Pons (tissue), 1 donor: ENCODE measurements at regions not wholly inside any gene's neighbourhood (a gene's known extent, or its start where the extent isn't known, plus 50 kb on each side); places are given as distances from the start of the nearest gene placed in this dataset.
"Not testable (repeated sequence)": the region's sequence is repeated elsewhere in the genome, so short reads cannot be mapped to it uniquely, and the experiment has no call there.

Experiments
- DNase-seq: peaks from one replicate; pipeline ENCODE4 v3.0.0-alpha.2; 2016; ENCODE audit warnings: low spot score

DNA sequence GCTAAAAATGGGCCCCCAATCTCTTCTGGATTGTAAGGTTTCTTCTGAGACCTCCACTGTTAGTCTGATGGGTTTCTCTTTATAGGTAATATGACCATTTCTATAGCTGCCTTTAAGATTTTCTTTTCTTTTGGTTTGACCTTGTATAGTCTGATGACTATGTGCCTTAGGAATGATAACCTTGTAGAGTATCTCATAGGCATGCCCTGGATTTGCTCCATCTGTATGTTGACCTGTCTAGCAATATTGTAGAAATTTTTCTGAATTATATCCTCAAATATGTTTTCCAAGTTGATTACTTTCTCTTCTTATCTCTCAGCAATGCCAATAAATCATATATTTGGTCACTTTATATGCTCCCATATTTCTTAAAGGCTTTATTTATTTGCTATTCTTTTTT lies 1403.8 kb upstream of the GOT2 start:
- DNase-seq, result no peak

DNA sequence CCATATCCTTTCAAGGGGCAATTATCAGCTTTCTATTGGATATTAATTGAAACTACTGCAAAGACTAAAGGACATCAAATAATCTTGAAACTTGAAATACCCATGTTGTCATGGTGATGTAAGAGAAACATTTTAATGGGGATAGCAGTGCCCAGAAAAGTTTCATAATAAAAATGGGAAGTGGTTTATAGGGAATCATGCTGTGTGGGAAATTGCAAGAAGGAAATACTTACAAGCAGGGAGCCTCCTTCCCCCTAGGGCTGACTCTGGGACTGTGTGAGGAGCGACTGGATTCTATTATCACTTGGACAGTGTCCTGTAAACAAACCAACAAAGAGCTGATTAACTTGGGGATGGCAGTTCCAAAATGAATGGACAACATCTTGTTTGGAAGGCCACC lies 1393.1 kb upstream of the GOT2 start:
- no peak for DNase-seq

- not testable (repeated sequence) for DNase-seq
Observed at GRCh38 chr16:60126115-60126514, 1392.0 kb upstream of the GOT2 start.

- no peak for DNase-seq
Observed at GRCh38 chr16:60123392-60124023, 1389.4 kb upstream of the GOT2 start.

DNA sequence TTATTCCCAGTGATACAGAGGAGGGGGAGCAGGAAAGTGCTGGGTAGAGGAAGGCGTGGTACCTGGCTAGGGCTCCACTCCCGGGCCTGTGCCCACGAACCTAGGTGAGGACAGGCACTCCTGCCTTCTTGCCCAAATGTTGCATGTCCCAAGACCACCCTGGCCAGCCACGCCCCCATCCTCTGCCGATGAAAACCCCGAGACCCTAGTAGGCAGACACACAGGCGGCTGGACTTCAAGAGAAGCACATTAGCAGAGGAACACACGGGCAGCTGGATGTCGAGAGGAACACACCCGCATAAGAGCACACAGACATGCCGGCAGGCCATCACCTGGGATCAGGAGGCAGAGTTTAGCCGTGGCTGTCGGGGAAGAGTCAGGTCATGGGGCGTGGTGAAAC lies 1386.5 kb upstream of the GOT2 start:
- DNase-seq, result no peak

DNA sequence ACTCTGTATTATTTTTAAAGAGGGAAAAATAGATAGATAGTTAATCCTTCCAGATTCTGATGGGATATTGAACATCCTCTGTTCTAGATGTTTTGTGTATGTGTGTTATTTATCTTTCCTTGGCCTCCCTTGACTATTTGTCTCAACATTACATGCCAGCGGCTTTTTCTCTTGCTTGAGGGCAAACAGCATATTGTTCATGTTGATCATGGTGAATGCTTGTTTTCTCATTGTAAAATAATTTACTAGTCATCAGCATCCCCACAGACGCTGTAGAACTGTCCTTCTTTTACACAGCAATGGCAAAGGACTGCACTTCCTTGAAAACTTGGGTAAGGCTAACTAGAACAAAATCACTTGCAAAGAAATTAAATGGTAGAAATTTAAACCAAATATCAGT lies 1376.4 kb upstream of the GOT2 start:
- no peak for DNase-seq

DNA sequence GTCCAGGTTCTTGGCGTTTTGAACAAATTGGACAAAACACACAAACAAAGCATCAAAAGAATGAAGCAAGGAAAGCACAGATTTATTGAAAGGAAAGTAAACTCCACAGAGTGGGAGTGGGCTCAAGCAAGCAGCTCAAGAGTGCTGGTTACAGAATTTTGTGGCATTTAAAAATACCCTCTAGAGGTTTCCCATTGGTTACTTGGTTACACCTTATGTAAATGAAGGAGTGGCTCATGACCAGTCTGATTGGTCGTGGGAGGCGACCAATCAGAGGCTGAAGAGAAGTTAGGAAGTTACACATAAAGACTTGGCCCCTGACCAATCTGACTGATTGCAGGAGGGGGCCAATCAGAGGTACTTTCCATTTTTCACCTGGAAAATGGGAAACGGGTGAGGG lies 1373.8 kb upstream of the GOT2 start:
- DNase-seq, result no peak

- DNase-seq, result no peak
Observed at GRCh38 chr16:60107437-60107836, 1373.3 kb upstream of the GOT2 start.

DNA sequence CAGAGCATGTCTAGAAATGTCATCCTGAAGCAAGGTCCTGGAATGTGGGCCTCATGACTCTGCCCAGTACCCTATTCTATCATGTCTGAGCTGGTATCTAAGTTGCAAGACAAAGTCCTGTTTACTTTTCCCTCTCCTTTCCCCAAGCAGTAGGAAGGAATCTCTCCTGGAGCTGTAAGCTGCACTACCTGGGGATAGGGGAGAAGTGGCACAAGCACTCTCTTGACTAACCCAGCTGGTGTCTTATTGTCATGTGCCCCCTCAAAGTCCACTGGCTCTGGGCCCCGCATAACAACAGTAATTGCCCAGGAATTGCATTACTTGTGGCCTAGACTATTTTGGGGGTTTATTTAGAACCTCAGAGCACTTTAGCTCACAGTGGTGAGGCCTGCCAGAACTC lies 1366.3 kb upstream of the GOT2 start:
- no peak for DNase-seq

- DNase-seq, result no peak
Observed at GRCh38 chr16:60091529-60091928, 1357.4 kb upstream of the GOT2 start.

DNA sequence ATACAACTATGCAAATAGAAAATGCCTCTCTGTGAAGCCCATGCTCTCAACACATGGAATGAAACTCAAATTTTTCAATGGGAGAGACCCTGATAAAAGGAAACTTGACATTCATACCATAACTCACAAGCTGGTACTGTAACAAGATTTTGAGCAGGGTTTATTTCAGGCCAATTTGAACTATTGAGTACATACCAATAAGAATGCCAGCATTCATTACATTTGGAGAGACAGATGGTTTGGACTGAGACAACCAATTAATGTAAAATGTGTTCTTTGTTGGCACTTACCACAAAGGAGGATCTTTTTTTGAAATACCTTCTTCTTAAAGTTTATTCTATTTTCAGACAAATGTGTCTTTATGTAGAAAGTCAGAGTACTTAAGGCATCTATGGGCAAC lies 1357.0 kb upstream of the GOT2 start:
- DNase-seq, result no peak

GRCh38 chr16:60087530-60087929 lies 1353.4 kb upstream of the GOT2 start:
- DNase-seq, result no peak

DNA sequence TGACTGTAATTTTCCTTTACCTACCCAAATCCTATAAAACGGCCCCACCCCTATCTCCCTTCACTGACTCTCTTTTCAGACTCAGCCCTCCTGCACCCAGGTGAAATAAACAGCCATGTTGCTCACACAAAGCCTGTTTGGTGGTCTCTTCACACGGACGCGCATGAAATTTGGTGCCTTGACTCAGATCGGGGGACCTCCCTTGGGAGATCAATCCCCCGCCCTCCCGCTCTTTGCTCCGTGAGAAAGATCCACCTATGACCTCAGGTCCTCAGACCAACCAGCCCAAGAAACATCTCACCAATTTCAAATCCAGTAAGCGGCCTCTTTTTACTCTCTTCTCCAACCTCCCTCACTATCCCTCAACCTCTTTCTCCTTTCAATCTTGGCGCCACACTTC lies 1344.7 kb upstream of the GOT2 start:
- not testable (repeated sequence) for DNase-seq

- no peak for DNase-seq
Observed at GRCh38 chr16:60077861-60078260, 1343.7 kb upstream of the GOT2 start.

DNA sequence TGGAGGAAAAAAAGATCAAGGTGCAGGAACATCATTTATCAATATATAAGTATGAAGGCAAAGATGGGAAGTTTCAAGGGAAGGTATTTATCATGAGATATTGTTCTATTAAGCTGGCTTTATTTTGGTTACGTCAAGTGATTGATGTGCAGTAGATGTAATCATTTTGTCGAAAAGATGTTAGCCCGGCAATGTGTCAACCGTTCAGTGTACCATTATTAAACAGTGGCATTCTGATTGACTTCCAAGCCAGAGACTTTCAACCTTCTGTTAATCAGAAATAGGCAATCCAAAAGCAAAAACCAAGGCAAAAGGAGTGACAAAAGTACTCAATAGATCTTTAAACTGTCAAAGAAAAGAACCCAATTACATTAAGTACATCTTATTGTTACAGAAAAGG lies 1340.3 kb upstream of the GOT2 start:
- no peak for DNase-seq

- no peak for DNase-seq
Observed at GRCh38 chr16:60073376-60073775, 1339.3 kb upstream of the GOT2 start.

DNA sequence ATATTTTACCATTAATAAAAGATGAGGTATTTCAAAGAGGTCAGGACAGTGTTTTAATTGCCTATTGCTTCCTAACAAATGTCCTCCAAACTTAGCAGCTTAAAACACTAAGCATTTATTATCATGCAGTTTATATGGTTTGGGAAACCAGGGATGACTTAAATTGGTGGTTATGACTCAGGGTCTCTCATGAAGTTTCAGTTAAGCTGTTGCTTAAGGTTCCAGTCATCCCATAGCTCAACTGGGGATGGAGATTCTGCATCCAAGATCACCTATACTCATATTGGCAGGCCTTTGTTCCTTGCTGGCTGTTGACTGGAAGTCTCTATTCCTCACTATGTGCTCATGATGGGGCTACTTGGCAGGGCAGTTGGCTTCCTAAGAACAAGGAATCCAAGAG lies 1329.9 kb upstream of the GOT2 start:
- DNase-seq, result no peak

DNA sequence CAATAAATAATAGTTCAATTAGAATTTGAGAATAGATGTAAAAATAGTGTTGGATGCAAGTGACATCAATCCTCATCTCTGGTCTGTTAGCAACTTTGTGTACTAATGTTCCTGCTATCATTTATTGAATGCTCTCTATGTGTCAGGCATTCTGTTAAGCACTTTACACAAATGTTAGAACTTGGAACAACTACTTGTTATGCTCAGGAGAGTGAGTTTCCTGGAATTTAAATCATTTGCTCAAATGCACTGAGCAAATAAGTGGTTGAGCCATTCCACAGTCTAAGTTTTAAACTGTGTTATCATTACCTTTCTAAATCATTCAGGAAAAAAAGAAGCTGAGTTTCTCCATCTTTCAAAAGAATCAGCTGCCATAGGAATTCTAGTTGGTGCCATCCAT lies 1327.3 kb upstream of the GOT2 start:
- no peak for DNase-seq

DNA sequence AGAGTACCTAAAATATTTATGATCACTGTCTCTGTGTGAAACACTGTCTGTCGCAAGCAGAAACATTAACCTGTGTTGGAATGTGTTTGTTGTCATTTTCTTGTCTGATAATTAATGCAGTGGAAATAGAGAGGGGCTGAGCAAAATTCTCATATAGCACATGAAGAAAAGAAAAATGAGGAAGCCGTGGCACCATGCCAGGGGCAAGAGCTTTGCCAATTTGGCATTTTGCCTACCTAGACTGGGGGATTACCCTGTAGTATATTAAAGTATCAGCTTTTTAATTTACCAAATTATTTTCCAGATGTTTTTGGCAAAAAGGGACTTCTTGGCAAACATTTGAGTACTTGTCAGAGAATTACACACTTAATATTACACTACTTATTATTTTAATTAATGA lies 1326.6 kb upstream of the GOT2 start:
- no peak for DNase-seq

DNA sequence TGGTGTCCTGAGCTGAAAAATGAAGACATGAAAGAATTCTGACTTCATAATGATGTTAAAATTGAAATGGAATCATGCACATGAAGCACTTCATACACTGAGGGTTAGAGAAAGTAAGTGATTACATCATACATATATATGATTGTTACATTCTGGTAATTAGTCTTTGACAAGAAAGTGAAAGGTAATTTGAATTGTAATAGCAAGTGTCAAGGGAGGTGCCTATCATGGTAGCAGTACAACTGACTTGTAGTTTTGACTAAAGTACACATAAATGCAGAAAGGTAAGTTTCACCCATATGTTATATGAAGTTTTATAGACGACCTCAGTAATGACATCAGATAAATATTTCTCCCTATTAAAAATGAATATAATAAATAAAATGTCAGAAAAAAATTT lies 1325.0 kb upstream of the GOT2 start:
- no peak for DNase-seq

- no peak for DNase-seq
Observed at GRCh38 chr16:60041671-60042070, 1307.6 kb upstream of the GOT2 start.

DNA sequence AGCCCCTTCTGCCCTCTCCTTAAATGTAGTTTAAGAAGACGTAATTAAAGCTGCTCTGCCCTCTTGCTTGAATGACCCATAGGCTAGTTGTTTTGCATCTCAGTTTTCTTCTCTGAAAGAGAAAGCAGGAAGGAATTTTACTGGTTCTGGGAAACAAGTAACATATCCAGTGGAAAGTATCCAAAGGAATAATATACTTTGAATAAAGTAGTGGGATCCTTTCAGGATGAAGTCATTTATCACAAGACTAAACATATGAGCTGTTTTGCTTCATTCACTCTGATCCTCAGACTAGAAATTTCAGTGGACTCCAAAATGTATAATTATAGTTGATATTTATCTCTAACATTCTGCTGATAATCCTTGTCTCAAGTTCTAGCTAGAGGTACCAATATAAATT lies 1297.6 kb upstream of the GOT2 start:
- DNase-seq, result no peak

DNA sequence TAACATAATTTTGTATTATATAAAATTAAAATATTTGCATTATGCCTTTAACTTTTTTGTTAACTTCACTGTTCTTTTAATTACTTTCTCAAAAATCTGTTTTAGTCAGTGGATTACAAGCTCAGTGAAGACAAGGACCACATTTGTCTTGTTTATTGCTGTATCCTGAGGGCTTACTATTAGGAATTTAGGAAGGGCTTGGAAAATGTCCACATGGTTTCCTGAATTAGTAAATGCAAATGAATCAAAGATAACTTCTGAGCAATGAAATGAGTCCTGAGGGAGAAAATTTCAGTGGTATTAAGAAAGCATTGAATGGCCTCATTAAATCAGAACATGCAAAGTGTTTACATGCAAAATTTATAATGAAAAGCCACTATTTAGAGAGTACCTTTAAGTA lies 1293.2 kb upstream of the GOT2 start:
- DNase-seq, result no peak

- no peak for DNase-seq
Observed at GRCh38 chr16:60013076-60013475, 1279.0 kb upstream of the GOT2 start.

- no peak for DNase-seq
Observed at GRCh38 chr16:60001523-60001922, 1267.4 kb upstream of the GOT2 start.
